Activated CD4-positive, alpha-beta T cell treated with anti-CD3 and anti-CD28 coated beads, Interleukin-2, amount 50 U/mL, for 1 hour (primary cell): ENCODE measurements at regions not wholly inside any gene's neighbourhood (a gene's known extent, or its start where the extent isn't known, plus 50 kb on each side); places are given as distances from the start of the nearest gene placed in this dataset.

Experiments used
- DNase-seq: peaks from one replicate; pipeline ENCODE4 v3.0.0-alpha.2; 2020

GRCh38 chr2:16123856-16124780, 183.8 kb downstream of the MYCN start:
- no peak for DNase-seq

DNA sequence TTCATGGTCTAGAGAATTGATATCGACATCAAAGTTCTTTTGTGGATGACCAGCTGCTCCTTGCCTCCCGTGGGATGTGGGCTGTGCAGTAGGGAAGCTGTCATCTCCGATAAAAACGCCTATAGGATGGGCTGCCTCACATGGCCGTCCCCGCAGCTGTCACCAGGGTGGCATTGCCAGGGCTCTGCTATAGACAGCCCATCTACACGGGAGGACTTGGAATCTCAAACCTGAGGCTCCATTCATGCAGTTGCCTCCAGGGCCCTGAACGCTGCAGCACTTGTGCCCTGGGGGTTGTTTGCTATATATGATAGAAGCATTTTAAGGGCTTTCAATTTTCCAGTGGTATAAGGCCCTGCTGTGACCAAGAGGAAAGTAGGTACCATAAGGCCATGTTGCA, 183.1 kb downstream of the MYCN start:
- DNase-seq: no peak

- DNase-seq: no peak
Observed at GRCh38 chr2:16122556-16122955, 182.2 kb downstream of the MYCN start.

GRCh38 chr2:16121986-16122390, 181.6 kb downstream of the MYCN start:
- no peak for DNase-seq

DNA sequence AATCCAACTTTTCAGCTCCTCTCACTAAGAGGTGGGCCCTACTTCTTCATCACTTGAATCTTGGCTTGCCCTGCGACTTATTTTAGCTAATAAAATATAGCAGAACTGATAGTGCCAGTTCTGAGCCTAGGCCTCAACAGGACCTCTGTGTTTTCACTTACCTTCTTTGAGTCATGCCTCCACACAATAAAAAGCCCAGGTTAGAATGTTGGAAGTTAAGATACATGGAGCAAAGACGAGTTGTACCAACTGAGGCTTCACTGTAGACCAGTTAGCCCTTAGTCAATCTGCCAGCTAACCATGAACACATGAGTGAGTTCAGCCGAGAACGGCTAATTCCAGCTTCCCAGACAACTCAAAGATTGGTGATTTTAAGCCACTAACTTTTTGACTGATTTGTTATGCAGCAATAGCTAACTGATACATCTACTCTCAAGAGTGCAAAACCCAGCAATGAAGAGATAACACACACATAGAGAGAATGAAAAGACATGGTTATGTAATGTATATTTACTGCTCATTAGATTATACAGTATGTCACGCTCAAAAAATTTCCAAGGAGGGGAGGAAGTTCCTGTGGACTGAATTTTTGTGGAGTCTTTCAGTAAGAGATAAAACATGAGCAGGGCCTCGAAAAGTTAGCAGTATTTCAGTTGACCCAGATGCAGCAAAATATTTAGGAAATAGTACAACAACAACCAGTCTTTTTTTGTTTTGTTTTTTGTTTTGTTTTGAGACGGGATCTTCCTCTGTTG, 181.1 kb downstream of the MYCN start:
- no peak for DNase-seq

DNA sequence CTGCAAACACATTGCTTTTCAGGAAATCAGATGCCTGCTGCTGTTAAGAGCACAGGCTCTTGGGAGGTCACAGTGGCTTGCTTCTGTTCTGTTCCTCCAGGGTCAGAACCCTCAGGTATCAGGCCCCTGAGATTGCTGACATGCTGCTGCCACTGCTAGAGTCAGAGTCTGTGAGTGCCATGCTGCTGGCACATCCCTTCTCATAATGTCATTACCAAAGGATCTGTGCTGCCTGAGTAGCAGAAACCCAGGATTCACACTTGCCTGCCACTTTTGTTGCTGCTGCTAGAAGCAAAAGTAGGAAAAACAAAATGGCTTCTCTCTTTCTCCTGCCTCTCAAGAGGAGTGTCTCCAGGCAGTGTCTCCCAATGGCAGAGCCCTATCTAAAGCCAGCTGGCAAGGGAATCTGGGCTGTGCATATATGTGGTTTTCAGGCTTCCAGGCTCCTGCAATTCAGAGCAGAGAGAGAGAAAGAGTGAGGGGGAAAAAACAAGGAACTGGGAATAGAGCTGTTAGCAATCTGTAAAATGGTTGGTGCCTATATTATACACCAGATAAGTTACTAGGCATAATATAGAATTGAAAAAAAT, 180.3 kb downstream of the MYCN start:
- no peak for DNase-seq

GRCh38 chr2:16119741-16120140, 179.4 kb downstream of the MYCN start:
- no peak for DNase-seq

GRCh38 chr2:16118611-16119590, 178.6 kb downstream of the MYCN start:
- no peak for DNase-seq

GRCh38 chr2:16117791-16118610, 177.7 kb downstream of the MYCN start:
- DNase-seq: no peak

DNA sequence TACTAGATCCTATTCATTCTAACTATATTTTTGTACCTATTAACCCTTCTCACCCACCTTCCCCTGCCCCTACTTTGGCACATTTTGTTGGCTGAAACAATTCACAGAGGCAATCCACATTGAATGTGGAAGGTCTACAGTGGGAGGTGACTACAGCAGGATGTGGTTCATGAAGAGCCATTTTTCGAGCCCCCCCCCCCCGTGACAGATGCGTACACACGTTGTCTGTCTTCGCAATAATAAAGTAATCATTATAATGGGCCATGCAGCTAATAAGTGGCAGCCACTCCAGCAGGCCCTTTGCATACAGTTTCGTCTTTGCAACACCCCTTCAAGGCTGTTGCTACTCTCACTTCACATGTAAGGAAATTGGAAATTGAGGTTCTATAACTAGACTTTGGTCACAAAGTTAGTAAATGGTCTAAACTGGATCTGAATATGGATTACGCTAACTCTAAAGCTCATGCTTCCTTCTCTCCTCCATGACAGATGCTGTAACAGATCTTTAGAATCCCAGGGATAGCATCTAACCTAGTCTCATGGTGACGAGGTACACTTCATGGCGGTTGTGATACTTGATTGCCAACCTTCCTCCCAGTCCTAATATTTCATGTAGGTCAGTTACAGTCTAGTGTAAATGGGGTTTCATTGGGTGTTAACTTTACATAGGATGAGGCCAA, 176.8 kb downstream of the MYCN start:
- DNase-seq: no peak

DNA sequence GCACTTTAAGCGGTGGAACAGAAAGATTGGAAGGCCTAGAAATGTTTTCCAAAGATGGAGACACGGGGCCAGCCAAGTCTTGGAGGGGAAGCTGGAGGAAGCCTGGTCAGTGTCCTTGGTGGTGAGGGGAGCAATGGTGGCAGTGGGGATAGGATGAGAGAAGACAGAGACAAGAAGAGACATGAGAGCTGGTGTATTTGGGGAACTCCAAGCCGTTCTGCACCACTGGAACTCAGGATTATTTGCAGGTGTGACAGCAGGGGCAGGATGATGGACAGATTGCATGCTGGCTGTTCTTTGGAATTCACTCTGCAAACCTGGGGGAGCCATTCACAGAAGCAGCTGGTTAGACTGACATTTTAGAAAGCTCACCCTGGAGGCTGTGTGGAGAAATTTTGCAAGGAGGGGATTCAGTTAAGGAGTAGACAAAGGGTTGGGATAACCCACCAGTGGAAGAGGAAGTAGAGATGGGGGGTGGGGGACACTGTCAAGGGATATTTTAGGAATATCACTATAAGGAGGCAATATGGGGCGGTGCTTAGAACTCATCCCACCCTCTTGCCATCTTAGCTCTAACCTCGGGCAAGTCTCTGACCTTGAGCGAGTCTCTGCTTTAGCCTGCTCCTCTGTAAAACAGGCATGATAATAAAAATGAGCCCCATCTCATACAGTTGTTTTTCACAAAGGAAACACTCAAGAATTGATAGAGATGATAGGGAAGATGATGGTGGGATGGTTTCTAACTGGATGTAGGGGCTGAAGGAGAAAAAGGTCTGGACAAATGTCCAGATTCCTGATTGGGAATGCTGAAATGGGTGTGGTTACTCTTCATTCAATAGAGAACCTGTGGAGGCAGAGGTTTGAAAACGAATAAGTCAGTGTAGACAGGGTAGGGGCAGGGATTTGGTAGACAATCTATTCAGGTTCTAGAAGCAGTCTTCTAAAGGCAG, 175.8 kb downstream of the MYCN start:
- no peak for DNase-seq

DNA sequence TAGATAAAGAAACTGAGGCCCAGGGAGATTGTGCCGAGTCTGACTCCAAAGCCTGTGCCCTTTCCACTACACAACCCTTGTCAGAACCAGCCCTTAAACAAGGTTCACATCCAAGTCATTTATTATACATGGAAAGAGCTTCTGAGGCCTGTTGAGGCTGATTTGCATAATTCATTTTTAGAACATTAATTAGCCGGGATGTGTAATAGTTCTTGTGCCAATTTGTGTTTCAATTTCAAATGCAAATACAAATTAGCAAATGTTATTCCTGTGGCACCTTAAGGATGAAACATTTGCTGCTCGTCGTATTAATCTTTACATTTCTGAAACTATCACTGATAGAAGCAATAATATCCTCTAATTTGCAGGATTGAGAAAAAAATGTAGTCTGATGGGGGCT, 174.9 kb downstream of the MYCN start:
- no peak for DNase-seq

GRCh38 chr2:16114836-16115235, 174.5 kb downstream of the MYCN start:
- no peak for DNase-seq

DNA sequence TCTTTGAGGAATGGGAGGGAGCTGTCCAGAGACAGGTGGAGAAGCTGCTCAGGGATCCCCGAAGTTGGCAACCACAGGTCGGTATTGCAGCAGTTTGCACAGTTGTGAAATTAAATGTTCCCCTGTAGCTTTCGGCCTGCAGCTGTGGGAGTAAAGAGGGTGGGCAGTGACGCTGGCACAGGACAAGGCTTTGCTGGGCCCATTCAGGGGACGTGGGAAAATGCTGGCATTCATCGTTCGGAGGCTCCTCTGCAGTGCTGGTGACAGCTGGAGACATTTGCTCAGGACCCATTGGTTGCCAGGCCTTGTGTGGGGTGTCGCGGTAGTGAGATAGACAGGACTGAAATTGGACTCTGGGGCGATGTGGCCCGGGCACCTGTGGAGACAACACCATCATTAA, 173.7 kb downstream of the MYCN start:
- DNase-seq: no peak

GRCh38 chr2:16113568-16113967, 173.2 kb downstream of the MYCN start:
- DNase-seq: no peak

GRCh38 chr2:16112972-16113560, 172.7 kb downstream of the MYCN start:
- no peak for DNase-seq

- no peak for DNase-seq
Observed at GRCh38 chr2:16112251-16112971, 172.1 kb downstream of the MYCN start.

DNA sequence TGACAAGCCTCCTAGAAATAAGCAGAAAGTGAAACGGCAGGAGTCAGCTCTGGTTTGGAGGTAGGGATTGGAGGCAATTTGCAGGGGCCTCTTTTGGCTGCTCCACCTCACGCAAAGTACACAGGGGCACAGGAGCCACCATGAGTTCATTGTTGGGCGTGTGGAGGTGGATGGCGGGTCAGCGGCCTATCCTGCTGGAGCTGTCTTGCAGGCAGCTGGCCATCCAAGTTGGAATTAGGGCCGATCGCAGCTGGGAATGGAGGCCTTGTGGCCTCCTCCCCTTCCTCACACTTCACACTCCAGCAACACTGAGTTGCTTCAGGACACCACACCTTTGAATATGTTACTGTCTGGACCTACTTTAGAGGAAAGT, 171.5 kb downstream of the MYCN start:
- DNase-seq: no peak

DNA sequence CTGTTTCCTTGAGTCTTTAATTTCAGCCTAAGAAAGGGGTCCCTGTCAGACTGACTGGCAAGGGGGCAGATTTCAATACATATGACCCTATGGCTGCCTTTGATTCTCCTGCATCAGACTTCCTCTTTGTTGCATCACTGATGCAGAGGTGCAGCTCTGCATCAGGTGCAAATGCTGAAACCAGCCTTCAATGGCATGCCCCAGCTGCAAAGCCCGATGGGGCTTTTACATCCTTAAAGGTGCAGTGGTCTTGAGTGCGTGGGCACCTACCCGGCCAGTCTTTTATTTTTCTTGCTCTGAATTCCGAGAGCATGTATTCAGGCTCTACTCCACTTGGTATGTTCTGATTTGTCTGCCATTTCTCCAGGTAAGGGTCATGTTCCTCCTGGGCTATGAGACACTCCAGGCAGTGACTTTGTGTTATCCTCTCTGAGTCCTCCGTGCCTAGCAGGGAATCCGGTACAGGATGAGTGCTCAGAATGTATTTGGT, 169.5 kb downstream of the MYCN start:
- no peak for DNase-seq
